NCI-H2029 treated with DMSO at 0.1 percent for 48 hours (cell line): ENCODE measurements at regions not wholly inside any gene's neighbourhood (a gene's known extent, or its start where the extent isn't known, plus 50 kb on each side); places are given as distances from the start of the nearest gene placed in this dataset.
"Not testable (repeated sequence)": the region's sequence is repeated elsewhere in the genome, so short reads cannot be mapped to it uniquely, and the experiment has no call there.

Source experiments
- DNase-seq: peaks from one replicate; lab custom pipeline; 2025; lab: John Stamatoyannopoulos, UW

DNA sequence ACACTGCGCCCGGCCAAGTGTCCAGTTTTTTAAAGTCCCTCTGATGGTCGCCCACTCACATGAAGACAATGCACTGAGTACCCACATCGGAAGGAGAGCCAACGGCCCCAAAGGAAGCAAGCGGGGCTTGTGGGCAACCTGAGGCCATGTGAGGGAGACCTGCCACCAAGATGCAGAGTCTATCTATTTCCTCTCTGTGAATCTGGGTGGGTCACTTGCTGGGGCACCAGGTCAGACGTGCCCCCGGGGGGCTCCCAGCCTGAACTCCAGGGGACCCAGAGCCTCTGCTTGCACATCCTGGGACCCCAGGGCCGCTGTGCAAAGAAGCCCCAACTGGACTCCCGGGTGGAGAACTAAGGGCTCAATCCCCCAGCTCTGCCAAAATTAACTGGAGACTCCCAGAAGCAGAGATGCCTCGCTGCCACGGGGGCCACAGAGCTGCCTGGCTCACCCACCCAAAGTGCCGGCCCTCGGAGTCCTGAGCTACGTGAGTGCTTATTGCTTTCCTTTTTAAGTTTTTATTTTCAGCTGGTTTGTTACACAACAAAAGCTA, 106.4 kb downstream of the BRD1 start:
- no peak for DNase-seq

GRCh38 chr22:49720279-49720959, 107.3 kb downstream of the BRD1 start:
- no peak for DNase-seq

- DNase-seq = no peak
These were observed 108.6 kb downstream of the BRD1 start for GRCh38 chr22:49719046-49719445.

GRCh38 chr22:49718396-49718795, 109.3 kb downstream of the BRD1 start:
- no peak for DNase-seq

GRCh38 chr22:49717322-49717919, 110.3 kb downstream of the BRD1 start:
- DNase-seq = no peak

- no peak for DNase-seq
These were observed 111.2 kb downstream of the BRD1 start for GRCh38 chr22:49716441-49716840.

DNA sequence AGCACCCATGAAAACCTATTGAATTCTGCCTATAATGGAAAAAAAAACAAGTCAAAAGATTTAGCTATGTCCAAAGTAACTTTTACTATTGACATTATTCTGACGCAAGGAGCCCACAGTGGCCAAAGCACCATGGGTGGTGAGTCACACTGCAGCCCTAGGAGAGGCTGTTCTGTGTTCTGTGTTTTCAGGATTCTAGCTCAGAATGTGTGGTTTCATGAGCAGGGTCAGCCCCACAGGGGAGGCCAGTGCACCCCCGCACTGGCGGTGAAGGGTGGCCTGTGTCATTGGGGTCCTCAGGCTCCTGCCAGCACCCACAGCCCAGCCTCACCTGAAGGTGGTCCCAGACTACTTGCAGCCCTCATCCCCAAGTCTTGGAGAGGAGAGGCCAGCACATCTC, 112.2 kb downstream of the BRD1 start:
- DNase-seq = no peak

- no peak for DNase-seq
These were observed 114.7 kb downstream of the BRD1 start for GRCh38 chr22:49713003-49713402.

GRCh38 chr22:49712195-49712791, 115.4 kb downstream of the BRD1 start:
- no peak for DNase-seq

DNA sequence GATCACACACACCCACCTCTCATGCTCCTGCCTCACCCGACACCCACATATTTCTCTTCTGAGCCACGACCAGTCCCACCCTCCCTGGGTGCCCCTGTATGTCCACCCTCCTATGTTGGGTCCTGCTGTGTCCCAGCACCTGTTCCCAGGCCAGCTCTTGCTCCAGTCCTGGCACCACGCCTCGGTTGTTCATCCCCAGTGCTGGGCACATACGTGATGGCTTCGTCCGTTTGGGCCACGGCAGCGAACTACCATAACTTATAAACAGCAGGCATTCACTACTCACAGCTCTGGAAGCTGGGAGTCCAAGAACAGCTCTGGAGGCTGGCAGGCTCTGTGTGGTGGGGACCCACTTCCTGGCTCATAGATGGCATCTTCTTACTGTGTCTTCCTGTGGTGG, 116.9 kb downstream of the BRD1 start:
- no peak for DNase-seq

- no peak for DNase-seq
These were observed 118.2 kb downstream of the BRD1 start for GRCh38 chr22:49709464-49709863.

DNA sequence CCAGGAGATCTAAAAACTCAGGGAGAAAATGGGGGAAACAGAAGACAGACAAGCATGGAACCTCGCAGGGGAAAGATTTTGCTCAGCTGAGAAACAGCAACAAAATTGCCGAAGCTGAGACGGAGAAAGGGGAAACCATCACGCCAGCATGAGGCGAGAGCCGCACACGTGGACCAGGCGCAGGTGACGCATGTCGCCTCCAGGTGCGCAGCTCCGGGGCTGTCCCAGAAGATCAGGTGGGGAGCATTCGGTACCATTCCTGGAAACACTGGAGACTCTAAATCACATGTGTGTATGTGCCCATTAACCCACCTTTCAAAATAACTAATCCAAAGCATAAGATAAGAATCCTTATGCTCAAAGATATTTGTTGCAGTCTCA, 121.7 kb downstream of the BRD1 start:
- DNase-seq = no peak

- DNase-seq = no peak
These were observed 122.3 kb downstream of the BRD1 start for GRCh38 chr22:49705216-49705971.

GRCh38 chr22:49704345-49705215, 123.1 kb downstream of the BRD1 start:
- no peak for DNase-seq

DNA sequence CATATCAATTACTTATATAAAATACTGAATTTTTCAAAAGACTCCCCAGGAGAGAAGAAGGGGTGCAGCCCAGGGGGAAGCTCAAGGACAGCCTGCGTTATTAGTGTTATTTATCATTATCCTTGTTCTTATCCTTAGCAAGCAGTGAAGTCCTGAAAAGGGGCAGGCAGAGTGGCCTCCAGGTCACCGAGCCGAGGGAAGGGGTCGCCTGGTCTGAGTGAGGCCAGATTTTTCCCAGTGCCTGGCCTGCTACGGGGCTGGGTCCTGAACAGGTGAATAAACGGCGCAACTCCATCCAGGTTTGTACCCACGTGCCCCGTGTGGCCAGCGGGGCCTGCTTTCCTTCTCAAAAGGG, 123.7 kb downstream of the BRD1 start:
- no peak for DNase-seq

DNA sequence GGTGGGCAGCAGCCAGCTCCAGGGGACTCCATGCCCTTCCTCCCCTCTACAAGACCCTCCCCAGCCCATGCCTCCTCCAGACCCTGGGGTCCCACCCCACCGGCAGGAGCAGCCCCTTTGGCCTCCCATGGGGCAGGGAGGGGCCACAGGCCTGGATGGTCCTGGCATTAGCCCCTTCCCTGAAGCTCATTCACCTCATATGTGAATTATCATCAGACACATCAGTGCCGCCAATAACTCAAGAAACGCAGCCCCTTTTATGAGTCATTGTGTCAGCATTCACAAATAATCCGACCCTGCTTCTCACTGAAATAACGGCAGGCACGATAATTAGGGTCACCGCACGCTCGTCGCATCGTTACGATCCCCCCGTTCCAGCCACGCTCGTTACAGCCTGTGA, 124.2 kb downstream of the BRD1 start:
- DNase-seq = no peak

DNA sequence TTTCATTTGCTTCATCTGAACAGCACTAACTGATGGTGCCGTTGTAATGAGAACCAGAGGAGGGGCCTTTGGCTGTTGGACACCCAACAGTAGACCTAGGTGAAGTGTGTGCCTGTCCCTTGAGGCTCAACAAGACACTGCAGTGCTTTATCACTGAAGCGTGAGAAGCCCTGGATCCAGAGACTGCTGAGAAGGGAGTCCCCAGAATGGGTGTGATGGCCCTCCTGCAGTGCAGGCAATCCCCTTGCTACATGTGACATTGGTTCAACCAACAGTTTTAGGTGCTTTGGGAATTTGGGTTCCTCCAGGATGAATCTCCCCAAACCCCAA, 125.6 kb downstream of the BRD1 start:
- no peak for DNase-seq

GRCh38 chr22:49701380-49702067, 126.1 kb downstream of the BRD1 start:
- no peak for DNase-seq

- DNase-seq = no peak
These were observed 127.7 kb downstream of the BRD1 start for GRCh38 chr22:49699928-49700498.

DNA sequence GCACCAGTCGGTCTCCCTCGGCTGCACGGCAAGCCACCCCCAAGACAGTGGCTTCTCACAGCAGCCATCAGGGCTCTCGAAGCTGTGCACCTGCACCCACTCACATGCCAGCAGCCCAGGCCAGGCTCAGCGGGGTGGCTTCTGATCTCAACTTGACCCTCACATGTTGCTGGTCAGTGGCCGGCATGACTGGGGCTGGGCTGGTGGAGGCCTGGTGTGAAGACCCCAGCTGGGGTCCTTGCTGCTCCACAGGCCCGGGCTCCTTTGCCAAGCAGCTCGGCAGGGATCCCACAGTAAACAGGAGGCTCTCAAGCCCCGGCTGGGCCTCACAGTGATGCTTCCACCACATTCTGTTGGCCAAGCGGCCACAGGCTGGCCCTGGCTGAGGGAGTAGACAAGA, 128.2 kb downstream of the BRD1 start:
- DNase-seq = no peak

DNA sequence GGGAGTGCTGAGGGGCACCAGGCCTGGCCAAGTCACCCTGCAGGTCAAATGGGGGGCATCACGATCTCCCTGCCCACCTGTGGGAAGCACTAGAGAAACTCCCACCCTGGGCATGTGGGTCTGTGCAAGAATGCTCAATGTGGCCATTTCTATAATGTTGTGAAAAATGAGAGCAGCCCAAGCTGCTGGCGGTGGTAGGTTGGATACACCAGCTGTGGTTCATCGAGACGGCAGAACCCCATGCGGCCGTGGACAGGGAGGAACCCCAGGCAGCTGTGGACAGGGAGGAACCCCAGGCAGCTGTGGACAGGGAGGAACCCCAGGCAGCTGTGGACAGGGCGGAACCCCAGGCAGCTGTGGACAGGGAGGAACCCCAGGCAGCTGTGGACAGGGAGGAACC, 129.1 kb downstream of the BRD1 start:
- not testable (repeated sequence) for DNase-seq
